HG02852 (cell line): ENCODE measurements at regions not wholly inside any gene's neighbourhood (a gene's known extent, or its start where the extent isn't known, plus 50 kb on each side); places are given as distances from the start of the nearest gene placed in this dataset.

Experiments used
- ATAC-seq: cut with Tn5 transposase; IDR thresholded peaks from one replicate; pipeline ENCODE4 v1.9.1; 2021; ENCODE audit warnings: mild to moderate bottlenecking, moderate library complexity; ENCODE audit not compliant: unreplicated experiment

GRCh38 chr4:185921583-185922555 lies 109.9 kb upstream of the SORBS2 start:
- no peak for ATAC-seq

- ATAC-seq: no peak
Measured at GRCh38 chr4:185924458-185925044, 112.6 kb upstream of the SORBS2 start.

GRCh38 chr4:185925910-185926360 lies 113.9 kb upstream of the SORBS2 start:
- ATAC-seq: no peak

GRCh38 chr4:185931375-185931774 lies 119.4 kb upstream of the SORBS2 start:
- no peak for ATAC-seq

- no peak for ATAC-seq
Measured at GRCh38 chr4:185931986-185932385, 120.0 kb upstream of the SORBS2 start.

- ATAC-seq: no peak
Measured at GRCh38 chr4:185932491-185932890, 120.5 kb upstream of the SORBS2 start.

- no peak for ATAC-seq
Measured at GRCh38 chr4:185933078-185933581, 121.1 kb upstream of the SORBS2 start.

- ATAC-seq: no peak
Measured at GRCh38 chr4:185936650-185937376, 124.8 kb upstream of the SORBS2 start.

GRCh38 chr4:185938654-185939053 lies 126.7 kb upstream of the SORBS2 start:
- ATAC-seq: no peak

GRCh38 chr4:185941461-185941860 lies 127.5 kb upstream of the TLR3 start:
- no peak for ATAC-seq

GRCh38 chr4:185945252-185945651 lies 123.7 kb upstream of the TLR3 start:
- no peak for ATAC-seq

- ATAC-seq: no peak
Measured at GRCh38 chr4:185945906-185946305, 123.0 kb upstream of the TLR3 start.

GRCh38 chr4:185950891-185951290 lies 118.1 kb upstream of the TLR3 start:
- ATAC-seq: no peak

- no peak for ATAC-seq
Measured at GRCh38 chr4:185955151-185955770, 113.7 kb upstream of the TLR3 start.

GRCh38 chr4:185955826-185956543 lies 113.0 kb upstream of the TLR3 start:
- ATAC-seq: no peak

- no peak for ATAC-seq
Measured at GRCh38 chr4:185956544-185956940, 112.4 kb upstream of the TLR3 start.

GRCh38 chr4:185958094-185958747 lies 110.7 kb upstream of the TLR3 start:
- no peak for ATAC-seq

GRCh38 chr4:185965426-185966384 lies 103.3 kb upstream of the TLR3 start:
- ATAC-seq: peak; percentile 79

GRCh38 chr4:185966549-185966948 lies 102.4 kb upstream of the TLR3 start:
- ATAC-seq: no peak
